IMR-90 (cell line): ENCODE measurements at regions not wholly inside any gene's neighbourhood (a gene's known extent, or its start where the extent isn't known, plus 50 kb on each side); places are given as distances from the start of the nearest gene placed in this dataset.

Experiments used
- ATAC-seq: fragments of 200-7000 bp; cut with Tn5 transposase; 2 replicates; pipeline ENCODE4 v1.9.1; 2020; ENCODE audit warnings: low read depth, mild to moderate bottlenecking, moderate library complexity
- BruUV-seq: library from RNA; stranded (reverse); fragments of 400-500 nt; replicated peaks from 2 replicates; lab custom pipeline; 2021; lab: Mats Ljungman, UMichigan
- CTCF ChIA-PET: fragments of 300-600 bp; formaldehyde crosslinking; extraction: SDS; loops from one replicate; lab custom pipeline; 2021; ENCODE audit warnings: antibody characterized with exemption; lab: Yijun Ruan, JAX
- POLR2A ChIA-PET: fragments of 300-600 bp; sonication (Branson Sonifier 250); formaldehyde crosslinking; loops from one replicate; lab custom pipeline; 2022; ENCODE audit warnings: antibody characterized with exemption; ENCODE audit not compliant: unreplicated experiment; lab: Charles Lee
- DNase-seq: peaks from one replicate; pipeline ENCODE4 v3.0.0; 2013
- H2AFZ ChIP-seq: replicated peaks from 2 replicates; pipeline ENCODE3; 2013; ENCODE audit warnings: low read length, mild to moderate bottlenecking; ENCODE audit not compliant: poor library complexity
- H2AK5ac ChIP-seq: 2 replicates; pipeline ENCODE4 v1.6.1; 2013; ENCODE audit warnings: low read depth, low read length, inconsistent platforms
- H2AK9ac ChIP-seq: replicated peaks from 2 replicates; pipeline ENCODE3; 2013; ENCODE audit warnings: mild to moderate bottlenecking, low read depth, low read length, moderate library complexity; ENCODE audit not compliant: poor library complexity
- H2BK120ac ChIP-seq: 2 replicates; pipeline ENCODE4 v1.6.1; 2013; ENCODE audit warnings: low read depth, low read length, inconsistent platforms
- H2BK15ac ChIP-seq: 3 replicates; pipeline ENCODE4 v1.6.1; 2013; ENCODE audit warnings: low read depth, low read length, inconsistent platforms
- H2BK20ac ChIP-seq: 2 replicates; pipeline ENCODE4 v1.6.1; 2013; ENCODE audit warnings: low read depth, mild to moderate bottlenecking, inconsistent platforms, low read length, moderate library complexity
- H2BK5ac ChIP-seq: 2 replicates; pipeline ENCODE4 v1.6.1; 2013; ENCODE audit warnings: mild to moderate bottlenecking, low read depth, low read length, inconsistent platforms; ENCODE audit not compliant: poor library complexity, severe bottlenecking
- H3K14ac ChIP-seq: replicated peaks from 2 replicates; pipeline ENCODE4 v1.6.1; 2013; ENCODE audit warnings: low read depth, low read length, inconsistent platforms
- H3K18ac ChIP-seq: 2 replicates; pipeline ENCODE4 v1.6.1; 2013; ENCODE audit warnings: low read depth, low read length, control low read depth
- H3K23ac ChIP-seq: 2 replicates; pipeline ENCODE4 v1.6.1; 2013; ENCODE audit warnings: low read depth, low read length, inconsistent platforms
- H3K27ac ChIP-seq: 2 replicates; pipeline ENCODE4 v1.5.1; 2013; ENCODE audit warnings: mild to moderate bottlenecking, control low read depth, low read length; ENCODE audit not compliant: insufficient read depth
- H3K27me3 ChIP-seq: 2 replicates; pipeline ENCODE4 v1.6.1; 2013; ENCODE audit warnings: low read length; ENCODE audit not compliant: control insufficient read depth, insufficient read depth
- H3K36me3 ChIP-seq: 2 replicates; pipeline ENCODE4 v1.6.1; 2013; ENCODE audit warnings: low read length, mixed read lengths; ENCODE audit not compliant: control insufficient read depth, insufficient read depth
- H3K4ac ChIP-seq: 2 replicates; pipeline ENCODE4 v1.6.1; 2013; ENCODE audit warnings: low read depth, low read length, inconsistent platforms
- H3K4me1 ChIP-seq: 2 replicates; pipeline ENCODE4 v1.6.1; 2013; ENCODE audit warnings: low read length, mixed read lengths; ENCODE audit not compliant: control insufficient read depth, insufficient read depth
- H3K4me2 ChIP-seq: 2 replicates; pipeline ENCODE4 v1.6.1; 2013; ENCODE audit warnings: low read depth, mild to moderate bottlenecking, control low read depth, low read length, moderate library complexity
- H3K4me3 ChIP-seq: 2 replicates; pipeline ENCODE4 v1.5.1; 2013; ENCODE audit warnings: low read depth, mild to moderate bottlenecking, control low read depth, low read length, moderate library complexity; ENCODE audit not compliant: insufficient read depth
- H3K56ac ChIP-seq: 2 replicates; pipeline ENCODE4 v1.6.1; 2013; ENCODE audit warnings: low read length, inconsistent platforms; ENCODE audit not compliant: insufficient read depth; ENCODE audit errors: extremely low read depth
- H3K79me1 ChIP-seq, 2 experiments: 2 replicates each; pipeline ENCODE4 v1.6.1; 2013; ENCODE audit warnings: low read length in 2 of 2, inconsistent platforms in 1 of 2, low read depth in 1 of 2
- H3K9ac ChIP-seq: 2 replicates; pipeline ENCODE4 v1.6.1; 2013; ENCODE audit warnings: low read depth, low read length, control low read depth
- H3K9me1 ChIP-seq: 2 replicates; pipeline ENCODE4 v1.6.1; 2013; ENCODE audit warnings: low read length, inconsistent platforms; ENCODE audit not compliant: insufficient read depth
- H3K9me3 ChIP-seq: 2 replicates; pipeline ENCODE4 v1.6.1; 2013; ENCODE audit warnings: low read length; ENCODE audit not compliant: control insufficient read depth, insufficient read depth
- H4K20me1 ChIP-seq: 2 replicates; pipeline ENCODE4 v1.6.1; 2013; ENCODE audit warnings: low read length, inconsistent platforms; ENCODE audit not compliant: insufficient read depth
- H4K5ac ChIP-seq: 2 replicates; pipeline ENCODE4 v1.6.1; 2013; ENCODE audit warnings: mild to moderate bottlenecking, low read depth, low read length, control low read depth
- H4K8ac ChIP-seq, 2 experiments: 2 replicates each; pipeline ENCODE4 v1.6.1; 2013; ENCODE audit warnings: low read depth in 2 of 2, low read length in 2 of 2, control low read depth in 1 of 2, inconsistent platforms in 1 of 2
- H4K91ac ChIP-seq: 2 replicates; pipeline ENCODE4 v1.6.1; 2013; ENCODE audit warnings: low read depth, low read length, inconsistent platforms; ENCODE audit not compliant: insufficient read depth
- CHD1 ChIP-seq: IDR thresholded peaks from 2 replicates; pipeline ENCODE4 v1.6.1; 2012; ENCODE audit warnings: low read depth, low read length, improper control_type of control experiment
- ELK1 ChIP-seq: fragments of 150-350 bp; IDR thresholded peaks from 2 replicates; pipeline ENCODE4 v1.6.1; 2016; ENCODE audit warnings: low read depth, mild to moderate bottlenecking, low read length, moderate library complexity, borderline replicate concordance
- FOS ChIP-seq: fragments of 150-350 bp; IDR thresholded peaks from 2 replicates; pipeline ENCODE4 v1.6.1; 2016; ENCODE audit warnings: low read depth, low read length
- NFE2L2 ChIP-seq: fragments of 150-350 bp; IDR thresholded peaks from 2 replicates; pipeline ENCODE4 v1.6.1; 2016; ENCODE audit warnings: low read depth, mild to moderate bottlenecking, low read length
- USF2 ChIP-seq: fragments of 150-350 bp; IDR thresholded peaks from 2 replicates; pipeline ENCODE4 v1.6.1; 2017; ENCODE audit warnings: mild to moderate bottlenecking, antibody characterized with exemption, low read length, low read depth
- whole genome bisulfite sequencing, 2 experiments: methylation state at CpG; one replicate each; pipeline versions ENCODE4 v1.1.5 to v1.1.7; 2013; ENCODE audit warnings: missing lambda C conversion rate in 2 of 2; ENCODE audit not compliant: insufficient read length in 1 of 2; ENCODE audit errors: extremely low coverage in 2 of 2; 5-methylcytosine and 5-hydroxymethylcytosine counted together
- dilution Hi-C: fragments of 300-500 bp; cut with HindIII; formaldehyde crosslinking; loops from one replicate; pipeline ENCODE4 v1.14.3; 2018; ENCODE audit warnings: low sequenced_read_pairs; ENCODE audit not compliant: unreplicated experiment
- in situ Hi-C: fragments of 300-500 bp; cut with MboI; formaldehyde crosslinking; loops from 3 replicates; pipeline ENCODE4 v1.14.3; 2019; ENCODE audit warnings: low sequenced_read_pairs, inconsistent platforms, mixed read lengths
- intact Hi-C: fragments of 100-400 bp; cut with micrococcal nuclease; formaldehyde crosslinking; loops from 2 replicates; pipeline ENCODE4 v1.10.0; 2022

GRCh38 chrX:131365766-131366165 is 76.7 kb upstream of the IGSF1 start:
- dilution Hi-C loops (no loop called here), in situ Hi-C loops (no loop called here), intact Hi-C loops (no loop called here)
- Histone ChIP-seq H3K79me1 (no peaks in the 10 kb centered on the region), H4K20me1 (no peaks in the 10 kb centered on the region), H3K14ac (no peak overlapping the region), H3K18ac (no peak overlapping the region), H3K27ac (no peak overlapping the region), H3K56ac (no peak overlapping the region), H3K9ac (no peak overlapping the region), H2AK5ac (no peak overlapping the region), H3K4ac (no peak overlapping the region), H3K9me3 (peaks cover 2% of the 10 kb centered on the region; the same call in 1 of the 2 replicates), H2AK9ac (no peak overlapping the region), H3K27me3 (no peaks in the 10 kb centered on the region; the same call in none of the 2 replicates), H2BK5ac (no peak overlapping the region), H3K4me1 (no peaks in the 10 kb centered on the region), H4K8ac (no peak overlapping the region), H3K36me3 (no peaks in the 10 kb centered on the region), H2BK120ac (no peak overlapping the region), H3K9me1 (no peaks in the 10 kb centered on the region), H2BK20ac (no peak overlapping the region), H2BK15ac (no peak overlapping the region), H3K4me2 (no peak overlapping the region), H4K91ac (no peak overlapping the region), H3K4me3 (no peak overlapping the region), H4K5ac (no peak overlapping the region), H3K23ac (no peak overlapping the region), H2AFZ (no peak overlapping the region)
- DNase-seq: no peak
- TF ChIP-seq NFE2L2 (no peak), USF2 (no peak), FOS (no peak), CHD1 (no peak), ELK1 (no peak)
- ChIA-PET CTCF (interaction anchor here (1.1 kb wide), 1 partner anchor 15 kb away, joined by 3 read pairs; no protein-coding TSS in a partner anchor), POLR2A (no interaction called here)
- WGBS, 2 experiments: no CpG with 5 or more reads among the region's 3 CpGs
- BruUV-seq: no TSS peak
- ATAC-seq: no peak
